SW 1271 (cell line): ENCODE measurements at regions not wholly inside any gene's neighbourhood (a gene's known extent, or its start where the extent isn't known, plus 50 kb on each side); places are given as distances from the start of the nearest gene placed in this dataset.

Experiments
- DNase-seq, 2 experiments: peaks; one replicate each; lab custom pipeline; 2025; lab: John Stamatoyannopoulos, UW

DNA sequence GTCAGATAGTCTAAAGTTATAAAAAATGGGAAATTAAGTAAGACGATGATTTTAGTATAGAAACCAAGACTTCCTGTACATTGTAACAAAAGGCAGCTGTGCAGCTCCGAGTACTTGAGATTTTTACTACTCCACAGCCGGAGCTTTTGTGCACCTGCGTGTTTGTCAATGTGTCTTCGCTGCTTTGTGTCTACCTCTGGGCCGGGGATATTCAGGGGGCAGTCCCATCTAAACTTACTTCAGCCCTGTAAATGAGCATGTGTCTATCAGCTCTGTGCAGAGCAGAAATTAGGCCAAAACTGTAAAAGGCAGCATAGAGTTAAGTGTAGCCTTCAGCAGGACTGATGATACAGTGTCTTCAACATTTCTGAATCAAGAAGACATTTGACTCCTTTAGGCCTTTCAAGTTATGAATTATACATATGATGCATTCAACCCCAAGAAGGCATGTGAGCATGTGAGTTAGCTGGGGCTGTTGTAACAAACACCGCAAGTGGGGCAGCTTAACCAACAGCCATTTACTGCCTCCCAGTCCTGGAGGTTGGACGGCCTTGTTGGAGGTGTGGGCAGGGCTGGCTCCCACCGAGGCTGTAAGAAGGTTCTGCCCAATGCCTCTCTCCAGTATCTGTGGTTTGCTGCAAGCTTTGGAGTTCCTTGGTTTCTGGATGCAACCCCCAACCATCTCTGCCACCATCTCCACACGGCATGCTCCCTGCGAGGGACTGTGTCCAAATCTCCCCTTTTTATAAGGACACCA is 191.0 kb upstream of the IRS2 start:
- no peak for DNase-seq

DNA sequence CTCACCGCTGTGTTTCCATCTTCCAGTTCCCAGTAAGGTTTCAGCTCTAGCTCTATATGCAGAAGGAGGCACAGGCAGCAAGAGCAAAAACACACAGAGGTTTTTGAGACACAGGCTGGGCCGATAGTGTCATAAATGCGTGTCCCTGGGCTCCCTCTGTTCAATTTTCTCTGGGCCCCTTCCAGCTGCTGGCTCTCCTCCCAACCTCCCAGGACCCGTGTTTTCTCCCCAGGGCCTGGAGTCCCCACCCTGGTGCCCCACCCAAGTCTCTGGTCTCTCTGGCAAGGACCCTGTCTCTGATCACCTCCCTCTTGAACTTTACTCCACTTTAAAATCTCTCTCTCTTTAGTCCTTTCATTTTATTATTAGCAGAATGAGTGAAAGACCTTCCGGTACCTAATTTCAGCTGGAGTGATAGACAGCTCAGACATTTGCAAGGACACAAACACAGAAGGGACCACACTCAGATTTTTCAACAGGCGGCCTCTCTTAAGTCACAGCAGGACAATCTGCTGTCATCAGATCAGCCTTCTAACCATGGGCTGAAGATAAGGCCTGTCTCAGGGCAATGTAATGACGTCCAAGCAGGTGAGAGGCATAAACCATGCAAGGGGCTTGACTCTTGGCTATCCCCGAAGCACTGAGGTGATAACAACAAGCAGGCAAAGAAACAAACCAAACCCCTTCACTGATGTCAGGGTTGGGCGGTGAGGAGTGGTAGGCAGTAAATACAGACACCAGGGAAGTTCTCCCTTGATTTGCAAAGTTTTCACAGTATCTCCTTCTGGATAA is 190.0 kb upstream of the IRS2 start:
- no peak for DNase-seq

DNA sequence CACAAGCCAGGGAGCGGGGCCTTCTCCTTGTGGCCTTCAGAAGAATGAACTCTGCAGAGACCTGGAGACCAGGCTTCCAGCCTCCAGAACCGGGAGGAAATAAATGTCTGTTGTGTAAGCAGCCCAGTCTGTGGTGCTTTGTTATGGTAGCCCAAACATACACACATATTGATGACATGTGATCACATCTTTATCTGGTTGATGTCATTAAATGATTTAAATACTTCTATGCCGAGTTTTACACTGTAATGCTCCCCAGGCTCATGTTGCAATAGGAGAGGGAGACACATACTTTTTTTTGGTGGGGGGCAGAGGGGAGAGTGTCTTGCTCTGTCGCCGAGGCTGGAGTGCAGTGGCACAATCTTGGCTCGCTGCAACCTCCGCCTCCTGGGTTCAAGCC is 188.0 kb upstream of the IRS2 start:
- DNase-seq, result no peak

DNA sequence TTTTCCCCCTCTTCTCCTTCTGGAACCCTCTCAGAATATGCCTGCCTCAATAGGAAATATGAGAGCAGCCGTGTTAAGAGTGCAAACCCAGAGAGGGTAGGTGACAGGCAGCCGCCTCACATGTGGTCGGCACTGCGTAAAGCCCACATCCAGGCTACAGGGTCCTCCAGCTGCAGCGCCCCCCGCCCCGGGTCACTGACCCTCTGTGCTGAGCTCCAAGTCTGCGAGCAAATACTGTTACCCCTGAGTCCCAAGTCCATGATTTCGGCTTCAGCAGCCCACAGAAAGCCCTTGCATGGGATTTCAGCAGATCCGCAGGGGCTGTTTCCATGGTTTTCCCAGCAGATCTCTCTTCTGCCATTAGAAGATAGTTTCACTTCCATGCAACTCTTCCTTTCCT is 186.9 kb upstream of the IRS2 start:
- no peak for DNase-seq

DNA sequence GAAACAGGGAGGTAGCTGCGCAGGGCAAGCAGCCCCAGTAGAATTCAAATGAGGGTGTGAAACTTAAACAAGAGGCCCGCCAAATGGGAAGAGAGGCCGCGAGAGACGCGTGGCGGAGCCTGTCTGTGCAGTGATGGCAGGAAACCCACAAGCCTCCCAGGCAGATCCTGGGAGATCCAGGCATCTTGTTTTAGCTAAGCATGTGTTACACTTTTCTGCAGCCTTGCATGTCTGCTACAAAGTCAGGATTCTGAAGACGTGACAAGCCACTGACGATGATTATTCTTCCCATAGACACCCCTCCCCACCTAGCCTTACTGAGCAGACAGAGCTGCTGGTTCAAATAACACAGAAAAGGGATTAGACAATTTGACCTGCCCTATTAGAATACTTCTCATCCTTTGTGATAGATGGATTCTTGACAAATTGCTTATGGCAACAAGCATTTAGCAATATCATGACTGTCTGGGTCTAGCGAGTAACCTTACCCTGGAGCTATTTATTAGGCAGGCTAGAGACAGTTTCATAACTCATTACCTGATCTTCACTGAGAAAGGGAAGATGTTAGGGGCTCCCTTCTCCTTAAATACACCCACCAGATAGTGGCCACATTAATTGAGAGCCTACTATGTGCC is 185.2 kb upstream of the IRS2 start:
- DNase-seq, result no peak

DNA sequence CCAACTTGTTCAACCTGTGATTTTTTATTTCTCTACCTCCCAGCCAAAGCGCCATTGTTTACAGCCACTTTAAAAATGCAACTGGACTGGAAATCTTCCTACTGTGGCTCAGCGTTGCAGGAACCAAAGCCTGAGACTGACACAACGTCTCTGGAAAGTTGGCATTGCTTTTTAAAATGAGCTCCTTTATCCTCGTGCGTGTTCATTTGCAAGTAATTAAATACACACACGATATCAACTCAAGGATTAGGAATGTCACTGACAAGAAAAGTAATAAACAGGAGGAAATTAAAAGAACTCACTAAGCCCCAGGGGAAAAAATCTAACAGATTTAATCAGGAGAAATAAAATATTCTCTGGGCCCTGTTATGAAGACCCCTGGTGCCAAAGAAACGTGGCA is 184.6 kb upstream of the IRS2 start:
- no peak for DNase-seq

DNA sequence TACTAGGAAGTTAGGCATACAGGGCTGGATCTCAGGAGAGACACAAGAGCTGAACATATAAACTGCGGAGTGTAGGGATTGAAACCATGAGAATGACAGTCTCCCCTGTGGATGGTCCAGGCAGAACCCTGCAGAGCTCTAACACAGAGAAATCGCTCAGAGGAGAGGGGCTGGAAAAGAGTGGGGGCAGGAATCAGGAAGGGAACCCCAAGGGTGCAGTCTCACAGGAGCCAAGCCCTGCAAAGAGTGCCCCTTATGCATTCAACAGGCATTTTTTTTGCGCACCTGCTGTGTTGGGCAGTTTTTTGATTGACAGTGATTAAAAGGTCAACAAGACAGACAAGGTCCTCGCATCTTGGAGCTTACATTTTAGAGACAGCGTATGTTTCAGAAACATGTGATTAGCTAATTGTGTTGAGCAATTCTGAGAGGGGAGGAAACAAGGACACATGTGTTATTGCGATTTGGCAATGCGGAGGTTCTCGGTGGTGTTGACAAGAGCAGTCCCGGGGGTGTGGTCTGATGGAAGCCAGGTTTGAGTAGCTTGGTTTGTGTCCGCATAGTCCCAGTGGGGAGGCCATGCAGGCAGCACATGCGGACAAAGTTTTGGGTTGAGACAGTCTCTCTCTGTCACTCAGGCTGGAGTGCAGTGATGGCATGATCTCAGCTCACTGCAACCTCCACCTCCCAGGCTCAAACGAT is 182.6 kb upstream of the IRS2 start:
- no peak for DNase-seq

DNA sequence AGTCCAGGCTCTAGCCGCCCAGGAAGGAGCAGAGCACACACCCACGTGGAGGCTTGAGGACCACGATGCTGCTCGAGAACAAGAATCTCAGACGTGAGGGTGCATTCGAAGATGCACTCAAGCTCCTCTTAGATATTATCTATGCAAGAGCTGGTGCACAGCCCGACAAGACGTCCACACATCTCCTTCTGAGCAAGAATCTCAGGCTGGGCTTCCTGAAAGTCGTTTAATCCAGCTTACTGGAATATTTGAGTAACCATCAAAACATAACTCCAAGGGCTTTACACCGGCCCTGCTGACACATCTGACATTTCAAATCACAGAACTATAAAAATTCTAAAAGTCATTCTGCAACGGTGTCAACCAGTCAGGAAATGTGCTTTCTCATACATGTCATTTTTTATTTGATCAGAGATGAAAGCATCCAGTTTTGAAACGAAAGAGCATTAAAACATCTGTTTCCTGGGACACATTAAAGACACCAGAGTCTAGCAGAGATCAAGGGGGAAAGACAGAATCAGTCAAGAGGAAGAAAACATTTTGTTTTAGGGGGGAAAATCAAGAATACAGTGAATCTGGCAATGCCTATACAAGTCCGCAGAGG is 177.7 kb upstream of the IRS2 start:
- DNase-seq, result no peak

DNA sequence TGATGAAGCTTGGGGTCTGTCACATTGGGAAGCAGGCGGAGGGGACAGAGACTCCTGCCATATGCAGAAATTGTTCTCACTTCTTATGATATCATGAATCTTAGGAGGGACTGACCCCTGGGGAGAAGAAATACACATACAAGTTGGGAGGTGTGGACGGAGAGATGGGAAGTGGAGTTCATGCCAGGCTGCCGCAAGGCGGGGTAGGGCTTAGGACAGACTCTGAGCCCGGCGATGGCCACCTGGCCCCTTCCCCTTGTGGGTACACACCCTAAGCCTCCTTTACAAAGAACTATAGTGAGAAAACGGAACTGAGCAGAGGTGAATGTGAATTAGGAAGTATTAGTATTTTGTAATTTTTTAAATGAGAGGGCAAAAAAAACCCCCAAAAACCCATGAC is 177.0 kb upstream of the IRS2 start:
- no peak for DNase-seq

DNA sequence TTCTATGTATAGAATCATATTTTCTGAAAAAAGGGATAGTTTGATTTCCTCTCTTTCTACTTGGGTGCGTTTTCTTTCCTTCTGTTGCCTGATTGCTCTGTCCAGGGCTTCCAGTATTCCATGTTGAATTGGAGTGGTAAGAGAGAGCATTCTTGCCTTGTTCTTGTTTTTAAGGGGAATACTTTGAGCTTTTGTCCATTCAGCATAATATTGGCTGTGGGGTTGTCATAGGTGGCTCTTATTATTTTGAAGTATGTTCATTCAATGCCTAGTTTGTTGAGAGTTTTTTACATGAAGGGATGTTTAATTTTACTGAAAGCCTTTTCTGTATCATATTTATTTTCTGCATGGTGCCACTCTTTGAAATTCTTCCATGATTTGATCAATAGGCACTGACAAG is 173.5 kb upstream of the IRS2 start:
- DNase-seq, result no peak

DNA sequence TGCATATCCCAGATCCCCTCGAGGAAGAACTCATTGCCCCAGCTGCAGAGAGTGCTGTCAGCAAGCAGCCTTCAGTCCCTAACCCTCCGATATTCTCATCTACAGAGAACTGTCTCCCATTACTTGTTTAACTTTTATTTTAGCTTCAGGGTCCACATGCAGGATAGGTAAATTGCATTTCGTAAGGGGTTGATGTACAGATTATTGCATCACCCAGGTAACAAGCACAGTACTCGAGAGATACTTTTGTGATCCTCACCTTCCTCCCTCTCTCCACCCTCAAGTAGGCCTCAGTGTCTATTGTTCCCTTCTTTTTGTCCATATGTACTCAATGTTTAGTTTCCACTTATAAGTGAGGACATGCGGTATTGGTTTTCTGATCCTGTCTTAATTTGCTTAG is 171.5 kb upstream of the IRS2 start:
- DNase-seq, result no peak

DNA sequence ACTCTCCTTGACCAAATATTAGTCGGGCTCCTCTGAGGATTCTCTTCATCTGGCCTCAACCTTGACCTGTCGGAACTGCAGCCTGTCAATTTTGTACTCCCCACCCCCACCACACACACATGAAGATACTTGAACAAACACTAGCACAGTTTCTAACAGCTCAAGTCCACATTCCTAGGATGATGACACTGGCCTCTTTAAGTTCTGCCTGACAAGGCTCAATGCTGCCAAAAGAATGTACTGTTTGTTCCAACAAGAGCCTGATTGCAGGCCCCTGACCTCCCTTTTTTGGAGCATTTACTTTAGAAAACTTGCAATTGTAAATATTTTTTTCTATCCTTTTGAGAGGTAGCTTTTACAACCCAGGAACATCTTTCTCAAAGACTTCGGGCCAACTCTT is 169.2 kb upstream of the IRS2 start:
- no peak for DNase-seq

DNA sequence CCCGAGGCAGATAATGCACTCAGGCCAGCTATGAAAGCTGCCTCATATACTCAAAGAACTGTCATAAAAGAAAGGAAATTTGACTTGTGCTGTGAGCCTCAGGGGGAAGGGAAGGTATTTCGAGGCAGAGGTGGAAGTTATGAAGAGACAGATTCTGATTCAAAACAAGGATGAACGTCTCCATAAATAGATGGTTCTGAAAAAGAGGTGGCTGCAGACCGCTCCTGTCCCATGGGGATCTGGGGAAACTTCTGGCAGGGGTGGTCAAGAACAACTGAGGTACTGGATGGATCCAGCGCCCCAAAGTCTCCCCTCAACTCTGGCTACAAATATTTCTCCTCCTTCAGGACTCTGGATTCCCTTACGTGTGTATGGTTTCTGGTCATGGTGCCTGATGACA is 168.1 kb upstream of the IRS2 start:
- no peak for DNase-seq

DNA sequence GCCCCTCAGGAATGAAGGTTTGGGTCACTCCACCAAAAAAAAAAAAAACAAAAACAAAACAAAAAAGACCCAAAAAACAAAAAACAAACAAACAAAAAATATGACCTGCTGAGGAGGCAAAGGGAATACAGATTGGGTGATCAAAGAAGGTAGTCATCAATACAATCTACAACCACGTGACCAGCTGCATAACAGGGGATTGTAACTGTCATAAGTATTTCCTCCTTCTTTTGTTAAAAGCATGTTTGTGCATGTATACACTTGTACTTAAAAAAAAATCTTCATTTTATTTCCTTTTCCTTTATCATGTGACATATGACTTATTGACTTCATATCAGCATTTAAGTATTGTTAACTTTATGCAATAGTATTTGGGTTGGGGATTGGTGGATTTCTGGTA is 165.1 kb upstream of the IRS2 start:
- DNase-seq, result no peak

DNA sequence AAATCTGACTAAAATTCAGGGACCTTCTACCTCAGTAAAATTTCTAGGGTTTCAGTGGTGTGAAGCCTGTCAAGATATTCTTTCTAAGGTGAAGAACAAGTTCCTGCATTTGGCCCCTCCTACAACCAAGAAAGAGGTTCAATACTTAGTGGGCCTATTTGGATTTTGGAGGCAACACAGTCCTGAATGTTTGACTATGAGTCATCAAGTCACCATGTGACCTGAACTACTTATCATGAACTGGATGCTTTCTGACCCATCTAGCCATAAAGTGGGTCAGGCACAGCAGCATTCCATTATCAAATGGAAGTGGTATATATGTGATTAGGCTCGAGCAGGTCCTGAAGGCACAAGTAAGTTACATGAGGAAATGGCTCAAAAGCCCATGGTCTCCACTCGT is 163.0 kb upstream of the IRS2 start:
- DNase-seq, result no peak

DNA sequence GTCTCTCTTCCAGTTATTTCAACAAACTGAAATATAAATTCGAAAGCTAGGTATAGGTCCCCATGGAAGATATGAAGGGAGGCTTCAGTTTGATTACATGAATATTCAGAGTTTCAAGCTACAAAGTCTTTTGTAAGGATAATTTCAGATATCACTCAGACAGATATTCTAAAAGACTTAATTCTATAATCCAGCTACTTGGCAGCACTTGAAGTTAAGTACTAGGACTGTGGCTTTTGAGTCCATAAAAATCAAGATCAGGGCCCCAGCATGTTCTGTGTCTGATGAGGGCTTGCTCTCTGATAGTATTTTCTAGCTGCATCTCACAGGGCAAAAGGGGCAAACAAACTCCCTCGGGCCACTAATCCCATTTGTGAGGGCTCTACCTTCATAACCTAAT is 160.6 kb upstream of the IRS2 start:
- DNase-seq, result no peak

DNA sequence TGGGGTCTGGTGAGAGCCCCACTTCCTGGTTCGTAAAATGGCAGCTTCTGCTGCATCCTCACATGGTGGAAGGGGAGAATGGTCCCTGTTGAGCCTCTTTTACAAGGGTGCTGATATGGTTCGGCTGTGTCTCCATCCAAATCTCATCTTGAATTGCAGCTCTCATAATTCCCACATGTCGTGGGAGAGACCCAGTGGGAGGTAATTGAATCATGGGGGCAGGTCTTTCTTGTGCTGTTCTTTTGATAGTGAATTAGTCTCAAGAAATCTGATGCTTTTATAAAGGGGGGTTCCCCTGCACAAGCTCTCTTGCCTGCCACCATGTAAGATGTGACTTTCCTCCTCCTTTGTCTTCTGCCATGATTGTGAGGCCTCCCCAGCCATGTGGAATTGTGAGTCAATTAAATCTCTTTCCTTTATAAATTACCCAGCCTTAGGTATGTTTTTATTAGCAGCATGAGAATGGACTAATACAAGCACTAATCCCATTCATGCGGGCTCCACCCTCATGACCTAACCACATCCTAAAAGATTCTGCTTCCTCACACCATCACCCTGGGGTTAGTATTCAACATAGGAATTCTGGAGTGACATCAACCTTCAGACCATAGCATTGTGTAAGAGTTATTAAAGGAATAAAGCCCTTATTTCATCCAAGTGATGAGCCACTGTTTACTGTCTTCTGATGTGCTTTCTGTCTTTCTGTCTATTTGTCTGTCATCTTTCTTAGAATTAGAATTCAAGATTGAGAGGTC is 159.0 kb upstream of the IRS2 start:
- no peak for DNase-seq

DNA sequence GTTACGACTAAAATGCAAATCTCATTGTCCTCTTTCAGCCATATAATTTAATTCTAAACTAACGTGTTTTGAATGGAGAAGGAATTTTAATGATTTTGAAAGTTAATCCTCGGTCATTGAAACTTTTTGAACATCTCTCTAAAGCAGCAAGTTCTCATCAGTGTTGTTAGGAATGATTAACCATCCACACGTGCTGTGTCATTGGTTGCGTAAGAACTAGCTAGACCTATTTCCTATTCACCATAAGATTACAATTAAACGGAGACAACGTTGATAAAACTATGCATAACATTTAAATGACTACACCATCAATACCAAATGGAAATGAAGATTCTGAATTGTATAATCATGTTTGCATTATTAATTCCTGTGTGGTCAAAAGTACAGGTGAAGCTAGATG is 155.6 kb upstream of the IRS2 start:
- DNase-seq, result no peak

DNA sequence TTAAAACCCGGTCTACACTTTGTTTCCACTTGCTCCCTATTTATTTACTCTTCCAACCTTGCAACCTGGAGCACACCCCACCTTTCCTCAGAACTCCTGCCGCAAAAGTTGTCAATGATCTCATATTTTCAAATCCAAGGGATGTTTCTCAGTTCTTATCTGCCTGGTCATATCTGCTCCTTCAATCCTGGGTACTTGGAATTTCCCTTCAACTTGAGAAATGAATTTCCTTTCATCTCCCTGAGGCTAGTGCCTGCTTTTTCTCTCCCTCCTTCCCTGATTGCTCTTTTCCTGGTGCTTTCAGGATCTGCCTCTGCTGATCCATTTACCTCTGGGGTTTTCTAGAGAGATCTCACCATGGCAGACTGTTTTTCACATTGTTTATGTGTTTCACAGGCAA is 154.8 kb upstream of the IRS2 start:
- no peak for DNase-seq

DNA sequence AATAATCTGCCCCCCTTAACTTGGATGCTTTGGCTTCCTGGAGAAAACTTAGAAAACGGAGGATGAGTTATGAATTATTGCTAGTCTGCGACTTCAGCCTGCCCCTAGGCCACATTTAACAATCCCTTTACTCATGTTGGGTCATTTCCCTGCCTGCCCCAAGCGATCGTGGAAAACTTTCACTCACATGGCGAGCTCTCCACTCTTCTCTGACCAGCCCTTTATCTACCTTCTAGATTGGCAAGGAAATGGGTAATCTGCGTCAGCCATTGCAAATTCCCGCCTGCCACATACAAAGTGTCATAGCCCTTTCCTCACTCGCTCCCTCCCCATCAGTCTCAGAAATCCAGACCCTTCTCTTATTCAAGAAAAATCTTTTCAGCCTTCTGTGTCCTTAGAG is 154.3 kb upstream of the IRS2 start:
- DNase-seq, result no peak

DNA sequence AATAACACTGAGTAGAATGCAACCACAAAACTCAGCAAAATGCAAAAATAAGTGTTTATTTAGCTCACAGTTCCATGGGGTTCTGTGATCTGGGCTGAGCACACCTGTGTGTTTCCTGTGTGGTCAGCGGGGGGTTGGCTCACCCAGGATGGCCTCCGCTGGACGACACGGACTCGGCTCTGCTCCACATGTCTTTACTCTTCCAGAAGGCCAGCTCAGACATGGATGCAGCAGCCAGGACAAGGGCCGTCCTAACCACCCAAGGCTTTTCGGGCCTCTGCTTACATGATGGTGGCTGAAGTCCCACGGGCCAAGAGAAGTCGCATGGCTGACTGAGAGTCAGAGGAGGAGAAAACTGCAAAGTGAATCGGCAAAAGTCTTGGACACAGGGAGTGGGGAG is 153.5 kb upstream of the IRS2 start:
- DNase-seq, result no peak

DNA sequence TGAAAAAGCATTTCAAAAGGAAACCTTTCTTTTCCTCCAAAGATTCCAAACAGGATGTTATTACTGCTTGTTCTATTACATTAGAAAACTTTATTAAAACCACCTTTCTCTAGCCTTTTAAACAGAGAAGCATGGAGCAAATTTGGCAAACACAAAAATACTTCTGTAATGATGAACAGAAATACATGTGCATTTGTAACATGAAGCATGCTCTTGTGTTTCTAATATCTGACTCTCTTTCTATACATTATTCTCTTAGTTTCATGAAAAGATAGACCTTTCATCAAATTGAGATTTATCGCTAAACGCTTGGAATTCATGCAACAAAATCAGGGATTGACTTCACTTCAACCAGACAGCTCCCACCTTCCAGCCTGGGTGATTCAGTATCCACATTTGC is 152.8 kb upstream of the IRS2 start:
- DNase-seq, result no peak
